ENCODE measurements at regions not wholly inside any gene's neighbourhood (a gene's known extent, or its start where the extent isn't known, plus 50 kb on each side); places are given as distances from the start of the nearest gene placed in this dataset.

- no peak for DNase-seq (ENCODE audit: low read depth)
- TF ChIP-seq, protein P1, sequence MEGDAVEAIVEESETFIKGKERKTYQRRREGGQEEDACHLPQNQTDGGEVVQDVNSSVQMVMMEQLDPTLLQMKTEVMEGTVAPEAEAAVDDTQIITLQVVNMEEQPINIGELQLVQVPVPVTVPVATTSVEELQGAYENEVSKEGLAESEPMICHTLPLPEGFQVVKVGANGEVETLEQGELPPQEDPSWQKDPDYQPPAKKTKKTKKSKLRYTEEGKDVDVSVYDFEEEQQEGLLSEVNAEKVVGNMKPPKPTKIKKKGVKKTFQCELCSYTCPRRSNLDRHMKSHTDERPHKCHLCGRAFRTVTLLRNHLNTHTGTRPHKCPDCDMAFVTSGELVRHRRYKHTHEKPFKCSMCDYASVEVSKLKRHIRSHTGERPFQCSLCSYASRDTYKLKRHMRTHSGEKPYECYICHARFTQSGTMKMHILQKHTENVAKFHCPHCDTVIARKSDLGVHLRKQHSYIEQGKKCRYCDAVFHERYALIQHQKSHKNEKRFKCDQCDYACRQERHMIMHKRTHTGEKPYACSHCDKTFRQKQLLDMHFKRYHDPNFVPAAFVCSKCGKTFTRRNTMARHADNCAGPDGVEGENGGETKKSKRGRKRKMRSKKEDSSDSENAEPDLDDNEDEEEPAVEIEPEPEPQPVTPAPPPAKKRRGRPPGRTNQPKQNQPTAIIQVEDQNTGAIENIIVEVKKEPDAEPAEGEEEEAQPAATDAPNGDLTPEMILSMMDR (IDR thresholded peaks at IDR 0.05; ENCODE audit: control insufficient read depth, insufficient read depth, low read depth, low read length, missing control alignments): no peak
- H3K4me3 ChIP-seq (ENCODE audit: control insufficient read depth, low read depth, low read length): no peak overlapping the region
Measured at GRCh38 chr6:14758421-14759081, 487.3 kb upstream of the JARID2 start.

DNA sequence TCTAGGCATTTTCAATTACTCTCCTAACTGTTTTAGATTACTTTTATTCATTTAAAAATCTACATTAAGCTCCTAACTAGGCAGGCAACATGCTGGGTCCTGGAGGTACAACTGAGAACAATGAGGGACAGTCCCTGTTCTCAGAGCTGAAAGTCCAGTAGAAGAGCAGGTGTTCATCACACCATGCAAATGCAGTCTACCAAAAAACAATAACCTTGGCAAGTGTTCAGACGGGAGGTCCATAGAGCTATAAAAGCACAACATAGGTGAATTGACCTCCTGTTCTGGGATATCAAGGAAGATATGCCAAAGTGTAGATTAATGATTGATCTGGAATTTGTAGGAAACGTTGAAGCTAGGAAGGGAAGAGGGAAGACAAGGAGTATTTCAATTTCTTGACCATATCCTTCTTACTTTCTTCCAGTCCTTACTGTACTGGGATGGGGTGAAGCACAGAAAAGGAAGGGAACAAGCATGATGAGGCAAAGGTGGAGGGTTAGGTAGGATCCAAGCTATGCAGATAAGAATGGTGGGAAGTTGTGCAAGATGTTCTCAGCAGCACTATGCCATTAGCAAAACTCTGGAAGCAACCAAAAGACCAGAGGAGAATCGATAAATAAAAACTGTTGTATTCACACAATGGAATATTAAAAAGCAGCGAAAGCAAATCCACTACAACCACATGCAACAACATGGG lies 485.7 kb upstream of the JARID2 start:
- no peak overlapping the region for H3K4me3 ChIP-seq (ENCODE audit: control insufficient read depth, low read depth, low read length)
- TF ChIP-seq, protein P1 (IDR thresholded peaks at IDR 0.05; ENCODE audit: control insufficient read depth, insufficient read depth, low read depth, low read length, missing control alignments): no peak
- DNase-seq (ENCODE audit: low read depth): no peak

- TF ChIP-seq, protein P1 (IDR thresholded peaks at IDR 0.05; ENCODE audit: control insufficient read depth, insufficient read depth, low read depth, low read length, missing control alignments): no peak
- no peak overlapping the region for H3K4me3 ChIP-seq (ENCODE audit: control insufficient read depth, low read depth, low read length)
- no peak for DNase-seq (ENCODE audit: low read depth)
Measured at GRCh38 chr6:14762077-14762476, 483.8 kb upstream of the JARID2 start.

- peak; percentile 18 for DNase-seq (ENCODE audit: low read depth)
Measured at GRCh38 chr6:14763139-14763538, 482.7 kb upstream of the JARID2 start.

GRCh38 chr6:14763616-14764015 lies 482.3 kb upstream of the JARID2 start:
- TF ChIP-seq, protein P1 (IDR thresholded peaks at IDR 0.05; ENCODE audit: control insufficient read depth, insufficient read depth, low read depth, low read length, missing control alignments): no peak

More at GRCh38 chr6:14763139-14763538, 482.7 kb upstream of the JARID2 start:
- TF ChIP-seq, protein P1 (IDR thresholded peaks at IDR 0.05; ENCODE audit: control insufficient read depth, insufficient read depth, low read depth, low read length, missing control alignments): no peak
- no peak overlapping the region for H3K4me3 ChIP-seq (ENCODE audit: control insufficient read depth, low read depth, low read length)

DNA sequence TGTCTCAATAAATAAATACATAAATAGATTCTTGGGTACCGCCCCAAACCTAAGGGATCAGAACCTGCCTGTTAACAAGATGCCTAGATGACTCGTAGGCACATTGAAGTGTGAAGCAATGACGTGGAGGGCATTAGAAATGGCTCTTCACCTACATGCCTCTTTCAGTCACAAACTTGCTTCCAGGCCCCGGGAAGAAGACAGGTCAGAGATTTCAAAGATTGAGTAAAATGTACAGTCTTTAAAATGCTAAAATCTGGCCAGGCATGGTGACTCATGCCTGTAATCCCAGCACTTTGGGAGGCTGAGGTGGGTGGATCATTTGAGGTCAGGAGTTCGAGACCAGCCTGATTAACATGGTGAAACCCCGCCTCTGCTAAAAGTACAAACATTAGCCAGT lies 480.8 kb upstream of the JARID2 start:
- TF ChIP-seq, protein P1 (IDR thresholded peaks at IDR 0.05; ENCODE audit: control insufficient read depth, insufficient read depth, low read depth, low read length, missing control alignments): no peak
- DNase-seq (ENCODE audit: low read depth): no peak
- no peak overlapping the region for H3K4me3 ChIP-seq (ENCODE audit: control insufficient read depth, low read depth, low read length)

More at GRCh38 chr6:14763616-14764015, 482.3 kb upstream of the JARID2 start:
- no peak for DNase-seq (ENCODE audit: low read depth)
- H3K4me3 ChIP-seq (ENCODE audit: control insufficient read depth, low read depth, low read length): no peak overlapping the region
